ENCODE measurements at regions not wholly inside any gene's neighbourhood (a gene's known extent, or its start where the extent isn't known, plus 50 kb on each side); places are given as distances from the start of the nearest gene placed in this dataset.

DNA sequence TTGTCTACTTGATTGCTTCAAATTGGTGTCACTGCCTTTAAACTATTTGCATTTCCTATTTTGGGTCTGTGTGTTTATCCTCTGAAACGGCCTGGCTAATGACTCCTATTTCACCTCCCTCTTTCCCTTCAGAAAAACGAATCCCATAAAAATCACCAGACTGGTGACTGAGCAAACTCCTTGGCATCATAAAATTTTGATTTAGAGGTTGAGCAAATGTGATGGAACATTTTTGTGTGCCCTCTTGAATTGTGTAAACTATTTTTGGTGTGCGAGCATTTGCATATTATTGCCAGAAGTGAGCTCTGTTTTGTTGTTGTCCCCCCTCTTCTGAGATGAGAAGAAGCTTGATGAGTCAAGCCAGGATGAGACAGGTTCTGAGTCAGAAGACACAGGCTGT, 316.1 kb downstream of the AJAP1 start:
- no peaks in the 10 kb centered on the region for H3K27me3 ChIP-seq (ENCODE audit: insufficient read depth, low read length)
- ChIA-PET CTCF (no interaction called here), POLR2A (no interaction called here), RAD21 (ENCODE audit: low non-redundant PET in 1 of 2, low total read pairs in 2 of 2, uncharacterized antibody in 2 of 2, unreplicated experiment in 2 of 2) (no interaction called here)
- no peaks in the 10 kb centered on the region for H3K36me3 ChIP-seq (ENCODE audit: control insufficient read depth in 1 of 2, insufficient read depth in 2 of 2, low read length in 2 of 2)
- H2AFZ ChIP-seq (ENCODE audit: low read depth, low read length, poor library complexity, severe bottlenecking), result no peak overlapping the region
- H3K4me1 ChIP-seq (ENCODE audit: control insufficient read depth in 1 of 2, insufficient read depth in 2 of 2, low read length in 2 of 2), result no peaks in the 10 kb centered on the region
- H3K9ac ChIP-seq (ENCODE audit: low read length), result no peak overlapping the region
- H3K9me3 ChIP-seq (ENCODE audit: control insufficient read depth in 1 of 2, insufficient read depth in 1 of 2, low read depth in 1 of 2, low read length in 2 of 2), result peaks cover 0 to 7% of the 10 kb centered on the region in 2 experiments; a peak in 2 of 4 replicates
- ATAC-seq (no peak), DNase-seq (ENCODE audit: low read depth, low spot score) (no peak)
- no peaks in the 10 kb centered on the region for H3K9me2 ChIP-seq (ENCODE audit: insufficient read depth)
- H3K4me2 ChIP-seq (ENCODE audit: low read length), result no peak overlapping the region
- no peaks in the 10 kb centered on the region for H4K20me1 ChIP-seq (ENCODE audit: insufficient read depth)
- TF ChIP-seq ELF1 (IDR thresholded peaks at IDR 0.05; ENCODE audit: borderline replicate concordance, low read depth) (no peak), SP1 (IDR thresholded peaks at IDR 0.05; ENCODE audit: low read depth) (no peak), ZFX (IDR thresholded peaks at IDR 0.05) (no peak), EZH2phosphoT487 (IDR thresholded peaks at IDR 0.05; ENCODE audit: borderline replicate concordance) (no peak), JUND (IDR thresholded peaks at IDR 0.05) (no peak), RAD21 (IDR thresholded peaks at IDR 0.05; ENCODE audit: low read depth) (no peak), TCF7L2 (IDR thresholded peaks at IDR 0.05; ENCODE audit: borderline replicate concordance, extremely low read depth, insufficient read depth, insufficient read length) (no peak), CEBPB (IDR thresholded peaks at IDR 0.05; ENCODE audit: low read depth) (no peak)
- TF ChIP-seq, protein P1, sequence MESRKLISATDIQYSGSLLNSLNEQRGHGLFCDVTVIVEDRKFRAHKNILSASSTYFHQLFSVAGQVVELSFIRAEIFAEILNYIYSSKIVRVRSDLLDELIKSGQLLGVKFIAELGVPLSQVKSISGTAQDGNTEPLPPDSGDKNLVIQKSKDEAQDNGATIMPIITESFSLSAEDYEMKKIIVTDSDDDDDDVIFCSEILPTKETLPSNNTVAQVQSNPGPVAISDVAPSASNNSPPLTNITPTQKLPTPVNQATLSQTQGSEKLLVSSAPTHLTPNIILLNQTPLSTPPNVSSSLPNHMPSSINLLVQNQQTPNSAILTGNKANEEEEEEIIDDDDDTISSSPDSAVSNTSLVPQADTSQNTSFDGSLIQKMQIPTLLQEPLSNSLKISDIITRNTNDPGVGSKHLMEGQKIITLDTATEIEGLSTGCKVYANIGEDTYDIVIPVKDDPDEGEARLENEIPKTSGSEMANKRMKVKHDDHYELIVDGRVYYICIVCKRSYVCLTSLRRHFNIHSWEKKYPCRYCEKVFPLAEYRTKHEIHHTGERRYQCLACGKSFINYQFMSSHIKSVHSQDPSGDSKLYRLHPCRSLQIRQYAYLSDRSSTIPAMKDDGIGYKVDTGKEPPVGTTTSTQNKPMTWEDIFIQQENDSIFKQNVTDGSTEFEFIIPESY (IDR thresholded peaks at IDR 0.05; ENCODE audit: extremely low read depth, insufficient replicate concordance, low read length), result no peak
- TF ChIP-seq, protein P2, sequence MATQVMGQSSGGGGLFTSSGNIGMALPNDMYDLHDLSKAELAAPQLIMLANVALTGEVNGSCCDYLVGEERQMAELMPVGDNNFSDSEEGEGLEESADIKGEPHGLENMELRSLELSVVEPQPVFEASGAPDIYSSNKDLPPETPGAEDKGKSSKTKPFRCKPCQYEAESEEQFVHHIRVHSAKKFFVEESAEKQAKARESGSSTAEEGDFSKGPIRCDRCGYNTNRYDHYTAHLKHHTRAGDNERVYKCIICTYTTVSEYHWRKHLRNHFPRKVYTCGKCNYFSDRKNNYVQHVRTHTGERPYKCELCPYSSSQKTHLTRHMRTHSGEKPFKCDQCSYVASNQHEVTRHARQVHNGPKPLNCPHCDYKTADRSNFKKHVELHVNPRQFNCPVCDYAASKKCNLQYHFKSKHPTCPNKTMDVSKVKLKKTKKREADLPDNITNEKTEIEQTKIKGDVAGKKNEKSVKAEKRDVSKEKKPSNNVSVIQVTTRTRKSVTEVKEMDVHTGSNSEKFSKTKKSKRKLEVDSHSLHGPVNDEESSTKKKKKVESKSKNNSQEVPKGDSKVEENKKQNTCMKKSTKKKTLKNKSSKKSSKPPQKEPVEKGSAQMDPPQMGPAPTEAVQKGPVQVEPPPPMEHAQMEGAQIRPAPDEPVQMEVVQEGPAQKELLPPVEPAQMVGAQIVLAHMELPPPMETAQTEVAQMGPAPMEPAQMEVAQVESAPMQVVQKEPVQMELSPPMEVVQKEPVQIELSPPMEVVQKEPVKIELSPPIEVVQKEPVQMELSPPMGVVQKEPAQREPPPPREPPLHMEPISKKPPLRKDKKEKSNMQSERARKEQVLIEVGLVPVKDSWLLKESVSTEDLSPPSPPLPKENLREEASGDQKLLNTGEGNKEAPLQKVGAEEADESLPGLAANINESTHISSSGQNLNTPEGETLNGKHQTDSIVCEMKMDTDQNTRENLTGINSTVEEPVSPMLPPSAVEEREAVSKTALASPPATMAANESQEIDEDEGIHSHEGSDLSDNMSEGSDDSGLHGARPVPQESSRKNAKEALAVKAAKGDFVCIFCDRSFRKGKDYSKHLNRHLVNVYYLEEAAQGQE (IDR thresholded peaks at IDR 0.05; ENCODE audit: low read depth), result no peak
- H3K27ac ChIP-seq (ENCODE audit: low read depth, low read length), result no peak overlapping the region
- no TSS peak for BruUV-seq (replicated peaks)
- intact Hi-C loops (cut with micrococcal nuclease), result no loop called here
- no peaks in the 10 kb centered on the region for H3K79me2 ChIP-seq (ENCODE audit: insufficient read depth, low read length)
- no peak overlapping the region for H3K4me3 ChIP-seq (replicated peaks in 1 of 2; ENCODE audit: low read depth in 1 of 2, low read length in 2 of 2)

Data from HCT116 (cell line).